ENCODE measurements at regions not wholly inside any gene's neighbourhood (a gene's known extent, or its start where the extent isn't known, plus 50 kb on each side); places are given as distances from the start of the nearest gene placed in this dataset.

- Histone ChIP-seq H3K27me3 (no peaks in the 10 kb centered on the region), H3K4me3 (no peak overlapping the region), H3K4me1 (no peaks in the 10 kb centered on the region), H3K27ac (no peak overlapping the region), H3K36me3 (no peaks in the 10 kb centered on the region), H3K9me3 (no peaks in the 10 kb centered on the region)
- no peak for TF ChIP-seq CTCF (IDR thresholded peaks at IDR 0.05)
- intact Hi-C loops (cut with DNase I): no loop called here
- DNase-seq (ENCODE audit: low spot score in 2 of 2): no peak
These were observed 862.3 kb upstream of the POU3F3 start for GRCh38 chr2:103991591-103991990.

- Histone ChIP-seq H3K27ac (no peak overlapping the region), H3K4me3 (no peak overlapping the region), H3K9me3 (no peaks in the 10 kb centered on the region), H3K36me3 (no peaks in the 10 kb centered on the region), H3K4me1 (no peaks in the 10 kb centered on the region), H3K27me3 (no peaks in the 10 kb centered on the region)
- no peak for DNase-seq (ENCODE audit: low spot score in 2 of 2)
- no peak for TF ChIP-seq CTCF (IDR thresholded peaks at IDR 0.05)
- intact Hi-C loops (cut with DNase I): no loop called here
These were observed 849.1 kb upstream of the POU3F3 start for GRCh38 chr2:104004821-104005220.

GRCh38 chr2:104016801-104017200, 837.1 kb upstream of the POU3F3 start:
- Histone ChIP-seq H3K27me3 (no peaks in the 10 kb centered on the region), H3K27ac (no peak overlapping the region), H3K4me3 (no peak overlapping the region), H3K9me3 (no peaks in the 10 kb centered on the region), H3K4me1 (no peaks in the 10 kb centered on the region), H3K36me3 (no peaks in the 10 kb centered on the region)
- TF ChIP-seq CTCF (IDR thresholded peaks at IDR 0.05): no peak
- no peak for DNase-seq (ENCODE audit: low spot score in 2 of 2)
- intact Hi-C loops (cut with DNase I): no loop called here

- H3K36me3 ChIP-seq: no peaks in the 10 kb centered on the region
- H3K27ac ChIP-seq: no peak overlapping the region
These were observed 830.6 kb upstream of the POU3F3 start for GRCh38 chr2:104023306-104023705.

GRCh38 chr2:104023765-104024164, 830.1 kb upstream of the POU3F3 start:
- no peak for TF ChIP-seq CTCF (IDR thresholded peaks at IDR 0.05)
- Histone ChIP-seq H3K36me3 (no peaks in the 10 kb centered on the region), H3K4me3 (no peak overlapping the region), H3K27ac (no peak overlapping the region), H3K4me1 (no peaks in the 10 kb centered on the region), H3K27me3 (no peaks in the 10 kb centered on the region), H3K9me3 (no peaks in the 10 kb centered on the region)
- DNase-seq (ENCODE audit: low spot score in 2 of 2): no peak
- intact Hi-C loops (cut with DNase I): no loop called here

More at GRCh38 chr2:104023306-104023705, 830.6 kb upstream of the POU3F3 start:
- Histone ChIP-seq H3K4me3 (no peak overlapping the region), H3K27me3 (no peaks in the 10 kb centered on the region), H3K9me3 (no peaks in the 10 kb centered on the region), H3K4me1 (no peaks in the 10 kb centered on the region)
- no peak for TF ChIP-seq CTCF (IDR thresholded peaks at IDR 0.05)
- DNase-seq (ENCODE audit: low spot score in 2 of 2): no peak
- intact Hi-C loops (cut with DNase I): no loop called here

GRCh38 chr2:104025295-104025694, 828.6 kb upstream of the POU3F3 start:
- Histone ChIP-seq H3K27ac (no peak overlapping the region), H3K4me1 (no peaks in the 10 kb centered on the region), H3K9me3 (no peaks in the 10 kb centered on the region), H3K4me3 (no peak overlapping the region), H3K27me3 (no peaks in the 10 kb centered on the region), H3K36me3 (no peaks in the 10 kb centered on the region)
- DNase-seq (ENCODE audit: low spot score in 2 of 2): no peak
- intact Hi-C loops (cut with DNase I): no loop called here
- no peak for TF ChIP-seq CTCF (IDR thresholded peaks at IDR 0.05)

All from ascending aorta (tissue), 2 donors.